ENCODE measurements at regions not wholly inside any gene's neighbourhood (a gene's known extent, or its start where the extent isn't known, plus 50 kb on each side); places are given as distances from the start of the nearest gene placed in this dataset.

DNA sequence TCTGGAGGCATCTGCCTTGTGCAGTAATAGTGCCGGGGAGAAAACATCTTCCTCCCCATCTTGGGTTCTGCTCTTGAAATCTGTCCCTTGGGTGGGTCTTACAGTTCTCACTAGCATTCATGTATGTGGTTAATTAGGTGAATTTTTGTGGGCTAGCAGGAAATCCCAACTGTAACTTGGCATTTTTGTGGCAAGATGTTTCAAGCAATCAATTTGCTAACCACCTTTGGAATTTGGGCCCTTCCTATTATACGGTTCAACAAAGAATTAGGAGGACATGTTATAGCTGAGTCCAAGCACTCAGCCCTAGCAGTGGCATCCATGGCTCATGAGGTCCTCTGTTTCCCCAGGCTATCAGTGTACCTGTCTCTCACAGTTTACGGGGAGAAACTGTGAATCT lies 89.1 kb upstream of the MTNR1B start:
- no peak overlapping the region for H3K27ac ChIP-seq (ENCODE audit: low read length)
- intact Hi-C loops (cut with micrococcal nuclease; ENCODE audit: unreplicated experiment): no loop called here
- H3K36me3 ChIP-seq (ENCODE audit: control insufficient read depth, insufficient read depth, low read length): no peaks in the 10 kb centered on the region
- H3K9me3 ChIP-seq (ENCODE audit: control insufficient read depth, insufficient read depth, low read depth, low read length): no peaks in the 10 kb centered on the region
- ATAC-seq (no peak), DNase-seq (ENCODE audit: low read depth, low spot score) (no peak)
- no TSS peak for BruUV-seq (replicated peaks)
- in situ Hi-C loops (cut with HindIII; ENCODE audit: low pct_unique_long_range_greater_than_20kb, low sequenced_read_pairs): no loop called here
- ChIA-PET POLR2A (no interaction called here), CTCF (no interaction called here)
- H3K27me3 ChIP-seq (ENCODE audit: control insufficient read depth, insufficient read depth, low read length): peaks cover 5% of the 10 kb centered on the region; the same call in 1 of the 2 replicates
- H3K4me1 ChIP-seq (ENCODE audit: control insufficient read depth, insufficient read depth, low read length): no peaks in the 10 kb centered on the region
- no peak overlapping the region for H3K4me3 ChIP-seq (ENCODE audit: low read depth in 2 of 2, low read length in 2 of 2)
- no peak for TF ChIP-seq SIN3A (IDR thresholded peaks at IDR 0.05; ENCODE audit: borderline replicate concordance, insufficient read depth, low read depth, low read length)
- no peak for TF ChIP-seq TCF7L2 (IDR thresholded peaks at IDR 0.05; ENCODE audit: low read depth, low read length)
- TF ChIP-seq, protein P1, sequence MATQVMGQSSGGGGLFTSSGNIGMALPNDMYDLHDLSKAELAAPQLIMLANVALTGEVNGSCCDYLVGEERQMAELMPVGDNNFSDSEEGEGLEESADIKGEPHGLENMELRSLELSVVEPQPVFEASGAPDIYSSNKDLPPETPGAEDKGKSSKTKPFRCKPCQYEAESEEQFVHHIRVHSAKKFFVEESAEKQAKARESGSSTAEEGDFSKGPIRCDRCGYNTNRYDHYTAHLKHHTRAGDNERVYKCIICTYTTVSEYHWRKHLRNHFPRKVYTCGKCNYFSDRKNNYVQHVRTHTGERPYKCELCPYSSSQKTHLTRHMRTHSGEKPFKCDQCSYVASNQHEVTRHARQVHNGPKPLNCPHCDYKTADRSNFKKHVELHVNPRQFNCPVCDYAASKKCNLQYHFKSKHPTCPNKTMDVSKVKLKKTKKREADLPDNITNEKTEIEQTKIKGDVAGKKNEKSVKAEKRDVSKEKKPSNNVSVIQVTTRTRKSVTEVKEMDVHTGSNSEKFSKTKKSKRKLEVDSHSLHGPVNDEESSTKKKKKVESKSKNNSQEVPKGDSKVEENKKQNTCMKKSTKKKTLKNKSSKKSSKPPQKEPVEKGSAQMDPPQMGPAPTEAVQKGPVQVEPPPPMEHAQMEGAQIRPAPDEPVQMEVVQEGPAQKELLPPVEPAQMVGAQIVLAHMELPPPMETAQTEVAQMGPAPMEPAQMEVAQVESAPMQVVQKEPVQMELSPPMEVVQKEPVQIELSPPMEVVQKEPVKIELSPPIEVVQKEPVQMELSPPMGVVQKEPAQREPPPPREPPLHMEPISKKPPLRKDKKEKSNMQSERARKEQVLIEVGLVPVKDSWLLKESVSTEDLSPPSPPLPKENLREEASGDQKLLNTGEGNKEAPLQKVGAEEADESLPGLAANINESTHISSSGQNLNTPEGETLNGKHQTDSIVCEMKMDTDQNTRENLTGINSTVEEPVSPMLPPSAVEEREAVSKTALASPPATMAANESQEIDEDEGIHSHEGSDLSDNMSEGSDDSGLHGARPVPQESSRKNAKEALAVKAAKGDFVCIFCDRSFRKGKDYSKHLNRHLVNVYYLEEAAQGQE (IDR thresholded peaks at IDR 0.05; ENCODE audit: insufficient read depth in 1 of 2, low read depth in 2 of 2, low read length in 1 of 2): no peak
- TF ChIP-seq, protein P2, sequence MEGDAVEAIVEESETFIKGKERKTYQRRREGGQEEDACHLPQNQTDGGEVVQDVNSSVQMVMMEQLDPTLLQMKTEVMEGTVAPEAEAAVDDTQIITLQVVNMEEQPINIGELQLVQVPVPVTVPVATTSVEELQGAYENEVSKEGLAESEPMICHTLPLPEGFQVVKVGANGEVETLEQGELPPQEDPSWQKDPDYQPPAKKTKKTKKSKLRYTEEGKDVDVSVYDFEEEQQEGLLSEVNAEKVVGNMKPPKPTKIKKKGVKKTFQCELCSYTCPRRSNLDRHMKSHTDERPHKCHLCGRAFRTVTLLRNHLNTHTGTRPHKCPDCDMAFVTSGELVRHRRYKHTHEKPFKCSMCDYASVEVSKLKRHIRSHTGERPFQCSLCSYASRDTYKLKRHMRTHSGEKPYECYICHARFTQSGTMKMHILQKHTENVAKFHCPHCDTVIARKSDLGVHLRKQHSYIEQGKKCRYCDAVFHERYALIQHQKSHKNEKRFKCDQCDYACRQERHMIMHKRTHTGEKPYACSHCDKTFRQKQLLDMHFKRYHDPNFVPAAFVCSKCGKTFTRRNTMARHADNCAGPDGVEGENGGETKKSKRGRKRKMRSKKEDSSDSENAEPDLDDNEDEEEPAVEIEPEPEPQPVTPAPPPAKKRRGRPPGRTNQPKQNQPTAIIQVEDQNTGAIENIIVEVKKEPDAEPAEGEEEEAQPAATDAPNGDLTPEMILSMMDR (IDR thresholded peaks at IDR 0.05): no peak
- no peak for TF ChIP-seq POLR2AphosphoS5 (IDR thresholded peaks at IDR 0.05; ENCODE audit: low read depth, low read length)

DNA sequence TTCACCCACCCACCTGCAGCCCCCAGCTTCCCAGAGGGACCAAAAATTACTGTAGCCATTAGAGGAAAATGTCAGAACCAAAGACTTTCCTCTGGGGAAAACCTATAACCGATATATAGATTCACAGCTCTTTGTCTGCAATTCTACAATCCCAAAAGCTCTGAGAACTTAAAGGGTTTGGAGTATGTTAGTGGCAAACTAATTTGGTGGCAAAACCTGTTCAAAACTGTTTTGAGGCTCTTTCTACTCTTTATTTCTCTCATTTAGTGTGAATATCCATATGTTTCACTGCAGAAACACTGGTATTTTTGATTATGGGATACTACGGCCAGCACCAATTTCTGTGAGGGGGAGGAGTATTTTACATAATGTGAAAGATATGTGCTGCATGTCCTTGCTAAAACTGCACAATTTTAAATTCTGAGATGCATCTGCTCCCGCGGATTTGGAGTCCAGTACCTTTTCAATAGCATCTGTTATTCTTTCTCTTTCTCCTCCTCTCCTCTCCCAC lies 87.5 kb upstream of the MTNR1B start:
- H3K27ac ChIP-seq (ENCODE audit: low read length): no peak overlapping the region
- no peak for ATAC-seq
- no TSS peak for BruUV-seq (replicated peaks)
- no peak overlapping the region for H3K4me3 ChIP-seq (ENCODE audit: low read depth in 2 of 2, low read length in 2 of 2)
- TF ChIP-seq, protein P1 (IDR thresholded peaks at IDR 0.05; ENCODE audit: insufficient read depth in 1 of 2, low read depth in 2 of 2, low read length in 1 of 2): no peak
- no peak for TF ChIP-seq SIN3A (IDR thresholded peaks at IDR 0.05; ENCODE audit: borderline replicate concordance, insufficient read depth, low read depth, low read length)
- TF ChIP-seq, protein P2 (IDR thresholded peaks at IDR 0.05): no peak
- no peak for TF ChIP-seq TCF7L2 (IDR thresholded peaks at IDR 0.05; ENCODE audit: low read depth, low read length)
- no peak for TF ChIP-seq POLR2AphosphoS5 (IDR thresholded peaks at IDR 0.05; ENCODE audit: low read depth, low read length)
- H3K36me3 ChIP-seq (ENCODE audit: control insufficient read depth, insufficient read depth, low read length): no peaks in the 10 kb centered on the region
- in situ Hi-C loops (cut with HindIII; ENCODE audit: low pct_unique_long_range_greater_than_20kb, low sequenced_read_pairs) (no loop called here), intact Hi-C loops (cut with micrococcal nuclease; ENCODE audit: unreplicated experiment) (no loop called here)
- H3K27me3 ChIP-seq (ENCODE audit: control insufficient read depth, insufficient read depth, low read length): peaks cover 5% of the 10 kb centered on the region; the same call in 1 of the 2 replicates
- H3K9me3 ChIP-seq (ENCODE audit: control insufficient read depth, insufficient read depth, low read depth, low read length): no peaks in the 10 kb centered on the region
- no peak for DNase-seq (ENCODE audit: low read depth, low spot score)
- no peaks in the 10 kb centered on the region for H3K4me1 ChIP-seq (ENCODE audit: control insufficient read depth, insufficient read depth, low read length)
- CTCF ChIA-PET: no interaction called here
- POLR2A ChIA-PET: no interaction called here

All from Panc1 (cell line).